AG04450 (cell line): ENCODE measurements at regions not wholly inside any gene's neighbourhood (a gene's known extent, or its start where the extent isn't known, plus 50 kb on each side); places are given as distances from the start of the nearest gene placed in this dataset.

Source experiments
- CTCF ChIA-PET: fragments of 300-600, 350-600 bp; formaldehyde crosslinking; extraction: SDS; loops from one replicate; lab custom pipeline; 2022; ENCODE audit warnings: antibody characterized with exemption, inconsistent platforms; lab: Charles Lee
- POLR2A ChIA-PET: fragments of 350-600 bp; formaldehyde crosslinking; extraction: SDS; loops from one replicate; lab custom pipeline; 2021; ENCODE audit warnings: antibody characterized with exemption, inconsistent platforms; lab: Yijun Ruan, JAX
- DNase-seq: peaks from one replicate; pipeline ENCODE4 v3.0.0-alpha.2; 2011; ENCODE audit warnings: low read depth, low spot score
- H3K27ac ChIP-seq: one replicate; pipeline ENCODE4 v1.5.1; 2012; ENCODE audit warnings: low read depth, low read length, control low read depth
- H3K27me3 ChIP-seq: one replicate; pipeline ENCODE4 v1.6.0; 2012; ENCODE audit warnings: low read length; ENCODE audit not compliant: control insufficient read depth, insufficient read depth
- H3K4me3 ChIP-seq: 2 replicates; pipeline ENCODE4 v1.5.1; 2011; ENCODE audit warnings: mild to moderate bottlenecking, low read depth, low read length, control low read depth
- H3K9me3 ChIP-seq: 2 replicates; pipeline ENCODE4 v1.5.1; 2012; ENCODE audit warnings: low read length; ENCODE audit not compliant: control insufficient read depth, insufficient read depth
- CTCF ChIP-seq: IDR thresholded peaks from 2 replicates; pipeline ENCODE4 v1.5.1; 2011; ENCODE audit warnings: low read depth, low read length, control low read depth, inconsistent platforms

- ChIA-PET CTCF (no interaction called here), POLR2A (no interaction called here)
- Histone ChIP-seq H3K4me3 (no peak overlapping the region), H3K9me3 (peaks cover 3% of the 10 kb centered on the region; the same call in 1 of the 2 replicates), H3K27me3 (no peaks in the 10 kb centered on the region), H3K27ac (no peak overlapping the region)
- no peak for TF ChIP-seq CTCF
- no peak for DNase-seq
These were observed 608.9 kb downstream of the SUCLG1 start for GRCh38 chr2:83850071-83850725.

GRCh38 chr2:83844490-83844889, 614.6 kb downstream of the SUCLG1 start:
- ChIA-PET CTCF (no interaction called here), POLR2A (no interaction called here)
- H3K27ac ChIP-seq: no peak overlapping the region
- no peak for DNase-seq
- no peaks in the 10 kb centered on the region for H3K27me3 ChIP-seq
- no peaks in the 10 kb centered on the region for H3K9me3 ChIP-seq
- no peak for TF ChIP-seq CTCF
- no peak overlapping the region for H3K4me3 ChIP-seq

GRCh38 chr2:83842421-83842820, 616.7 kb downstream of the SUCLG1 start:
- no peak for TF ChIP-seq CTCF
- Histone ChIP-seq H3K27ac (no peak overlapping the region), H3K4me3 (no peak overlapping the region), H3K27me3 (no peaks in the 10 kb centered on the region), H3K9me3 (no peaks in the 10 kb centered on the region)
- DNase-seq: no peak
- ChIA-PET CTCF (no interaction called here), POLR2A (no interaction called here)

GRCh38 chr2:83837823-83838222, 621.3 kb downstream of the SUCLG1 start:
- POLR2A ChIA-PET: interaction anchor here (0.7 kb wide), 1 partner anchor 51 kb away, joined by 6 read pairs; no protein-coding TSS in a partner anchor
- CTCF ChIA-PET: no interaction called here
- DNase-seq: no peak
- Histone ChIP-seq H3K27ac (no peak overlapping the region), H3K9me3 (no peaks in the 10 kb centered on the region), H3K27me3 (no peaks in the 10 kb centered on the region), H3K4me3 (no peak overlapping the region)
- no peak for TF ChIP-seq CTCF

- Histone ChIP-seq H3K27ac (no peak overlapping the region), H3K27me3 (no peaks in the 10 kb centered on the region), H3K4me3 (no peak overlapping the region), H3K9me3 (peaks cover 8% of the 10 kb centered on the region)
- CTCF ChIA-PET: no interaction called here
- POLR2A ChIA-PET: no interaction called here
- DNase-seq: no peak
- no peak for TF ChIP-seq CTCF
These were observed 631.5 kb downstream of the SUCLG1 start for GRCh38 chr2:83827618-83828017.
